ENCODE measurements at regions not wholly inside any gene's neighbourhood (a gene's known extent, or its start where the extent isn't known, plus 50 kb on each side); places are given as distances from the start of the nearest gene placed in this dataset.

- FAIRE-seq (peak; percentile 83), DNase-seq (ENCODE audit: low read depth) (peak; percentile 48)
- H3K27me3 ChIP-seq (ENCODE audit: control insufficient read depth, insufficient read depth, low read length) = peaks cover 1% of the 10 kb centered on the region
- no peak overlapping the region for H3K4me3 ChIP-seq (ENCODE audit: low read depth, low read length)
- TF ChIP-seq, protein P1, sequence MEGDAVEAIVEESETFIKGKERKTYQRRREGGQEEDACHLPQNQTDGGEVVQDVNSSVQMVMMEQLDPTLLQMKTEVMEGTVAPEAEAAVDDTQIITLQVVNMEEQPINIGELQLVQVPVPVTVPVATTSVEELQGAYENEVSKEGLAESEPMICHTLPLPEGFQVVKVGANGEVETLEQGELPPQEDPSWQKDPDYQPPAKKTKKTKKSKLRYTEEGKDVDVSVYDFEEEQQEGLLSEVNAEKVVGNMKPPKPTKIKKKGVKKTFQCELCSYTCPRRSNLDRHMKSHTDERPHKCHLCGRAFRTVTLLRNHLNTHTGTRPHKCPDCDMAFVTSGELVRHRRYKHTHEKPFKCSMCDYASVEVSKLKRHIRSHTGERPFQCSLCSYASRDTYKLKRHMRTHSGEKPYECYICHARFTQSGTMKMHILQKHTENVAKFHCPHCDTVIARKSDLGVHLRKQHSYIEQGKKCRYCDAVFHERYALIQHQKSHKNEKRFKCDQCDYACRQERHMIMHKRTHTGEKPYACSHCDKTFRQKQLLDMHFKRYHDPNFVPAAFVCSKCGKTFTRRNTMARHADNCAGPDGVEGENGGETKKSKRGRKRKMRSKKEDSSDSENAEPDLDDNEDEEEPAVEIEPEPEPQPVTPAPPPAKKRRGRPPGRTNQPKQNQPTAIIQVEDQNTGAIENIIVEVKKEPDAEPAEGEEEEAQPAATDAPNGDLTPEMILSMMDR (IDR thresholded peaks at IDR 0.05; ENCODE audit: insufficient read depth, low read length, severe bottlenecking) = peak; percentile 79
- H3K36me3 ChIP-seq (ENCODE audit: control insufficient read depth, insufficient read depth, low read length) = no peaks in the 10 kb centered on the region
These were observed 213.2 kb upstream of the DCBLD2 start for GRCh38 chr3:99114565-99115291.

- peaks cover 3% of the 10 kb centered on the region for H3K27me3 ChIP-seq (ENCODE audit: control insufficient read depth, insufficient read depth, low read length)
- TF ChIP-seq, protein P1 (IDR thresholded peaks at IDR 0.05; ENCODE audit: insufficient read depth, low read length, severe bottlenecking) = no peak
- no peaks in the 10 kb centered on the region for H3K36me3 ChIP-seq (ENCODE audit: control insufficient read depth, insufficient read depth, low read length)
- DNase-seq (ENCODE audit: low read depth) (peak; percentile 56), FAIRE-seq (no peak)
- no peak overlapping the region for H3K4me3 ChIP-seq (ENCODE audit: low read depth, low read length)
These were observed 209.7 kb upstream of the DCBLD2 start for GRCh38 chr3:99111235-99111634.

GRCh38 chr3:99110401-99110800 lies 208.9 kb upstream of the DCBLD2 start:
- H3K36me3 ChIP-seq (ENCODE audit: control insufficient read depth, insufficient read depth, low read length) = no peaks in the 10 kb centered on the region
- FAIRE-seq (no peak), DNase-seq (ENCODE audit: low read depth) (no peak)
- peaks cover 3% of the 10 kb centered on the region for H3K27me3 ChIP-seq (ENCODE audit: control insufficient read depth, insufficient read depth, low read length)
- H3K4me3 ChIP-seq (ENCODE audit: low read depth, low read length) = no peak overlapping the region
- TF ChIP-seq, protein P1 (IDR thresholded peaks at IDR 0.05; ENCODE audit: insufficient read depth, low read length, severe bottlenecking) = no peak

GRCh38 chr3:99108508-99108907 lies 207.0 kb upstream of the DCBLD2 start:
- TF ChIP-seq, protein P1 (IDR thresholded peaks at IDR 0.05; ENCODE audit: insufficient read depth, low read length, severe bottlenecking) = no peak
- FAIRE-seq = no peak
- DNase-seq (ENCODE audit: low read depth) = peak; percentile 96
- H3K36me3 ChIP-seq (ENCODE audit: control insufficient read depth, insufficient read depth, low read length) = no peaks in the 10 kb centered on the region
- H3K4me3 ChIP-seq (ENCODE audit: low read depth, low read length) = no peak overlapping the region
- peaks cover 1% of the 10 kb centered on the region for H3K27me3 ChIP-seq (ENCODE audit: control insufficient read depth, insufficient read depth, low read length)

DNA sequence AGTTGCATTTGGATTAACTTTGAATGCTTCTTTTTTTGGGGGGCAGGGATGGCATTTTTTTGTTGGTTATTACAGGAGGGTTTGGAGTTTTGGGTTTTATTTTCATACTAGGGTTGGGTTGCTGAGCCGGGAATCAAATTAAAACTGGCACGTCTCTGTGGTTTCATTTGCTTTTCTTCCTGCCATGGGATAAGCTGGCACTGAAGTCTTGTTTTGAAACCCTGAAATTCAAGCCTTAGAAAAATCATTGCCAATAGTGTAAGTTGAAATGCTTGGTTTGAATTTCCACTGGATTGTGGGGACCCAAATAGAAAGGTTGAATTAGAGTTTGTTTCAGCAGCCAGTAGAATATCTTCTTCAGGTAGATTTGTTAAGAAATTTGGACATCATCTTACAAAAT lies 193.1 kb upstream of the DCBLD2 start:
- H3K27me3 ChIP-seq (ENCODE audit: control insufficient read depth, insufficient read depth, low read length) = no peaks in the 10 kb centered on the region
- no peak overlapping the region for H3K4me3 ChIP-seq (ENCODE audit: low read depth, low read length)
- FAIRE-seq (no peak), DNase-seq (ENCODE audit: low read depth) (no peak)
- no peaks in the 10 kb centered on the region for H3K36me3 ChIP-seq (ENCODE audit: control insufficient read depth, insufficient read depth, low read length)
- TF ChIP-seq, protein P1 (IDR thresholded peaks at IDR 0.05; ENCODE audit: insufficient read depth, low read length, severe bottlenecking) = no peak

DNA sequence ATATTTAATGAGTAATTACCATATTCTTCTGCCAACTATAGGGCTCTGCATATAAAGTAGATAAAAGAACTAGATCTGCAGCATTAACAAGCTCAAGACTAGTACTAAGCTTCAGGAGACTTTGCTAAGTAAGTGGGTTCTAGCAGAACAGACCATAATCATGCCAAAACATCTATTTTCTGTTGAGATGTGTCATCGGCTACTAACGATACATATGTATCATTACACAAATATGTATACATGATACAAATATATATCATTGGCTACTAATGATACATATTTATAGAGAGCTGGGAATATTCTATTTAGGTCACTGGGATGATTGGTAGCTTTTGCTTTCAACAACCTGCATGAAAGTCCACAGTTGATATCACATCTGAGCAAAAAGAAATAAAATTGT lies 185.8 kb upstream of the DCBLD2 start:
- DNase-seq (ENCODE audit: low read depth) = no peak
- TF ChIP-seq, protein P1 (IDR thresholded peaks at IDR 0.05; ENCODE audit: insufficient read depth, low read length, severe bottlenecking) = no peak
- no peaks in the 10 kb centered on the region for H3K36me3 ChIP-seq (ENCODE audit: control insufficient read depth, insufficient read depth, low read length)
- no peak overlapping the region for H3K4me3 ChIP-seq (ENCODE audit: low read depth, low read length)
- H3K27me3 ChIP-seq (ENCODE audit: control insufficient read depth, insufficient read depth, low read length) = peaks cover 3% of the 10 kb centered on the region
- no peak for FAIRE-seq

Data from bronchial epithelial cell (primary cell).